Liver (tissue), 8 donors: ENCODE measurements at regions not wholly inside any gene's neighbourhood (a gene's known extent, or its start where the extent isn't known, plus 50 kb on each side); places are given as distances from the start of the nearest gene placed in this dataset.

ENCODE experiments used
- DNase-seq: peaks from one replicate; pipeline ENCODE4 v3.0.0-alpha.2; 2017; ENCODE audit warnings: low spot score
- H3K27ac ChIP-seq, 2 donors: one replicate each; pipeline ENCODE4 v1.7.0; 2013; ENCODE audit warnings: inconsistent platforms in 2 of 2, low read length in 2 of 2, control low read depth in 1 of 2, low read depth in 1 of 2, mild to moderate bottlenecking in 1 of 2
- H3K27me3 ChIP-seq, 4 donors: one replicate each; pipeline versions ENCODE4 v1.6.1 to v1.7.0; 2013; ENCODE audit warnings: low read length in 3 of 4, inconsistent platforms in 1 of 4, mild to moderate bottlenecking in 1 of 4, moderate library complexity in 1 of 4; ENCODE audit not compliant: control insufficient read depth in 4 of 4, insufficient read depth in 4 of 4
- H3K36me3 ChIP-seq, 4 donors: one replicate each; pipeline versions ENCODE4 v1.6.1 to v1.7.0; 2013; ENCODE audit warnings: low read length in 3 of 4, mild to moderate bottlenecking in 3 of 4, low read depth in 1 of 4, moderate library complexity in 1 of 4; ENCODE audit not compliant: control insufficient read depth in 4 of 4, insufficient read depth in 3 of 4
- H3K4me1 ChIP-seq, 4 donors: one replicate each; pipeline versions ENCODE4 v1.6.1 to v1.7.0; 2013; ENCODE audit warnings: low read length in 3 of 4, mild to moderate bottlenecking in 3 of 4, moderate library complexity in 1 of 4; ENCODE audit not compliant: control insufficient read depth in 4 of 4, insufficient read depth in 4 of 4
- H3K4me3 ChIP-seq, 3 donors: one replicate each; pipeline versions ENCODE4 v1.6.1 to v1.7.0; 2013; ENCODE audit warnings: low read length in 3 of 3, control low read depth in 1 of 3, low read depth in 1 of 3, mild to moderate bottlenecking in 1 of 3
- H3K9ac ChIP-seq, 2 donors: one replicate each; pipeline ENCODE4 v1.7.0; 2013; ENCODE audit warnings: low read length in 2 of 2, mild to moderate bottlenecking in 2 of 2, moderate library complexity in 2 of 2, control low read depth in 1 of 2, low read depth in 1 of 2
- H3K9me3 ChIP-seq, 4 donors: one replicate each; pipeline versions ENCODE4 v1.6.1 to v1.7.0; 2013; ENCODE audit warnings: low read length in 3 of 4; ENCODE audit not compliant: control insufficient read depth in 4 of 4
- CTCF ChIP-seq: fragments of 150-350 bp; IDR thresholded peaks from 2 replicates; pipeline ENCODE4 v1.5.1; 2017; ENCODE audit warnings: improper control_type of control experiment, low read depth, low read length; ENCODE audit not compliant: missing input control
- EGR1 ChIP-seq, 2 donors: IDR thresholded peaks; 2 replicates each; pipeline ENCODE4 v1.6.1; 2016 to 2018; ENCODE audit warnings: antibody characterized with exemption in 2 of 2, low read depth in 2 of 2
- FOXA1 ChIP-seq: IDR thresholded peaks from 2 replicates; pipeline ENCODE4 v1.6.1; 2016; ENCODE audit warnings: antibody characterized with exemption
- FOXA2 ChIP-seq: IDR thresholded peaks from 2 replicates; pipeline ENCODE4 v1.6.1; 2016; ENCODE audit warnings: antibody characterized with exemption
- GABPA ChIP-seq, 2 donors: IDR thresholded peaks in 1 of 2; conservative IDR thresholded peaks in 1 of 2; 2 replicates each; pipeline ENCODE4 v1.6.1; 2016; ENCODE audit warnings: antibody characterized with exemption in 2 of 2, mild to moderate bottlenecking in 1 of 2, moderate library complexity in 1 of 2
- HNF4A ChIP-seq, 2 donors: conservative IDR thresholded peaks; 2 replicates each; pipeline ENCODE4 v1.6.1; 2016; ENCODE audit warnings: antibody characterized with exemption in 2 of 2, mild to moderate bottlenecking in 2 of 2
- HNF4G ChIP-seq: IDR thresholded peaks from 2 replicates; pipeline ENCODE4 v1.6.1; 2016; ENCODE audit warnings: antibody characterized with exemption
- REST ChIP-seq: IDR thresholded peaks from 2 replicates; pipeline ENCODE4 v1.6.1; 2016; ENCODE audit warnings: antibody characterized with exemption, mild to moderate bottlenecking
- RXRA ChIP-seq, 2 donors: IDR thresholded peaks; 2 replicates each; pipeline ENCODE4 v1.6.1; 2017 to 2018; ENCODE audit warnings: antibody characterized with exemption in 2 of 2, mild to moderate bottlenecking in 1 of 2
- SP1 ChIP-seq: IDR thresholded peaks from 2 replicates; pipeline ENCODE4 v1.6.1; 2018; ENCODE audit warnings: antibody characterized with exemption, mild to moderate bottlenecking
- TAF1 ChIP-seq: conservative IDR thresholded peaks from 2 replicates; pipeline ENCODE4 v1.6.1; 2016; ENCODE audit warnings: antibody characterized with exemption, mild to moderate bottlenecking
- YY1 ChIP-seq: IDR thresholded peaks from 2 replicates; pipeline ENCODE4 v1.6.1; 2016; ENCODE audit warnings: antibody characterized with exemption, mild to moderate bottlenecking
- ZBTB33 ChIP-seq: IDR thresholded peaks from 2 replicates; pipeline ENCODE4 v1.6.1; 2016; ENCODE audit warnings: antibody characterized with exemption
- WGBS: extraction: QIAGEN DNeasy Blood & Tissue Kit; methylation state at CpG from one replicate; pipeline ENCODE4 v1.1.7; 2013; 5-methylcytosine and 5-hydroxymethylcytosine counted together
- donor health status: healthy.
- donor health status: healthy.
- donor health status: healthy.
- donor health status: healthy.
- donor health status: healthy.

- Histone ChIP-seq H3K4me1 (peaks cover 4 to 28% (median 18%) of the 10 kb centered on the region in 4 donors), H3K36me3 (no peaks in the 10 kb centered on the region), H3K27me3 (no peaks in the 10 kb centered on the region), H3K27ac (peak overlapping the region; percentile 38 to 70), H3K9ac (no peak overlapping the region), H3K9me3 (no peaks in the 10 kb centered on the region), H3K4me3 (no peak overlapping the region)
- no peak for TF ChIP-seq CTCF
- no peak for TF ChIP-seq HNF4A (conservative IDR thresholded peaks at IDR 0.05)
- TF ChIP-seq FOXA2, result no peak
- no peak for TF ChIP-seq ZBTB33
- no peak for TF ChIP-seq TAF1
- no peak for TF ChIP-seq GABPA (IDR thresholded peaks at IDR 0.05 in 1 of 2, conservative IDR thresholded peaks at IDR 0.05 in 1 of 2)
- TF ChIP-seq HNF4G, result no peak
- DNase-seq, result no peak
- WGBS, result 73% methylated on average over 5 of the region's 5 CpGs
Observed at GRCh38 chr6:53412021-53412715, 63.4 kb upstream of the ELOVL5 start.

GRCh38 chr6:53411451-53411850 is 62.7 kb upstream of the ELOVL5 start:
- H3K4me3 ChIP-seq, result no peak overlapping the region
- peaks cover 4 to 28% (median 18%) of the 10 kb centered on the region in 4 donors for H3K4me1 ChIP-seq
- 71% methylated on average over 2 of the region's 2 CpGs for WGBS
- no peaks in the 10 kb centered on the region for H3K27me3 ChIP-seq
- H3K9ac ChIP-seq, result no peak overlapping the region
- no peaks in the 10 kb centered on the region for H3K36me3 ChIP-seq
- DNase-seq, result no peak
- TF ChIP-seq SP1 (peak; percentile 30), EGR1 (IDR thresholded peaks at IDR 0.05; ENCODE audit: low read depth in 2 of 2) (no peak), HNF4G (peak; percentile 13), FOXA2 (no peak), RXRA (IDR thresholded peaks at IDR 0.05) (peak in 1 of 2 donors; percentile 12), FOXA1 (no peak), TAF1 (no peak), YY1 (peak; percentile 42), HNF4A (conservative IDR thresholded peaks at IDR 0.05) (peak; percentile 74 to 76), REST (no peak)
- H3K27ac ChIP-seq, result no peak overlapping the region
- H3K9me3 ChIP-seq, result no peaks in the 10 kb centered on the region
